Fibroblast of skin of right quadriceps (primary cell): ENCODE measurements at regions not wholly inside any gene's neighbourhood (a gene's known extent, or its start where the extent isn't known, plus 50 kb on each side); places are given as distances from the start of the nearest gene placed in this dataset.
A peak's percentile ranks its signal among the peaks of the same experiment; 100 is the strongest.

Source experiments
- DNase-seq: peaks from one replicate; pipeline ENCODE4 v3.0.0-alpha.2; 2013

- peak; percentile 43 for DNase-seq
These were observed 173.7 kb downstream of the CMPK2 start for GRCh38 chr2:6692056-6692455.

- DNase-seq: no peak
These were observed 172.9 kb downstream of the CMPK2 start for GRCh38 chr2:6692819-6693218.

DNA sequence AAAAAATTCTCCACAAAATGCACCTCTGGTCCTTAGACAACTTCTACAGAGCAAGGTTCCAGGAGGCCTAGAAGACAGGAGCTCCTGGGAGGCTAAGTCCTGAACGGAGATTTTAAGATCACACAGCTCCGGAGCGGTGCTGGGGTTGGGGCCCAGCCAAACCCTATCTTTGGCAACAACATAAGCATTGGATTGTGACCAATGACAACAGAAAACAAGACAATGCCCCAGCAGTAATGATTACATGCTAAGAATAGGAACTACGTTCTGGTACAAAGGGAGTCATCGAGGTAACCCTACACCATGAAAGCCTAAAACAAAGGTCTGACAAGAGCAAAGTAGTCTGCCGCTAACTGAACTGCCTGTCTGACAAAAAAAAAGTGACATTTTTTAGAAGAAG lies 171.2 kb downstream of the CMPK2 start:
- no peak for DNase-seq

DNA sequence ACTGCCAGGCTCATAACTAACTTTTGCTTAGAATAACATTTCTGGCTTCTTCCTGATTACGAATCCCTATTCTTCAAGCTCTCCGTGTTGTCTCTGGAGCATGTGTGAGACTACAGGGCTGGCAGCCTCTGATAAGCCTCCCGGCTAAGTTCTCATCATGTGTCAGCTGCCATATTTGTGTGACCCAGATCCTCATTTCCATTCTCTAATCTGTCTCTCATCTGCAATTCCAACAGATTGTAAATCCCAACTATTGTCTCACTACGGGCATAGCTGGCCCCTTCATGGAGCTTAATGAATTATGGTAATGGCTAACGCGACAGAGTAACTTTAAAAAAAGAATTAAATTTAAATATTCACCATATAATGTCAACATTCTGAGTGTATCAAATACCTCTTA lies 165.4 kb downstream of the CMPK2 start:
- no peak for DNase-seq

- DNase-seq: no peak
These were observed 161.6 kb downstream of the CMPK2 start for GRCh38 chr2:6704077-6704476.

DNA sequence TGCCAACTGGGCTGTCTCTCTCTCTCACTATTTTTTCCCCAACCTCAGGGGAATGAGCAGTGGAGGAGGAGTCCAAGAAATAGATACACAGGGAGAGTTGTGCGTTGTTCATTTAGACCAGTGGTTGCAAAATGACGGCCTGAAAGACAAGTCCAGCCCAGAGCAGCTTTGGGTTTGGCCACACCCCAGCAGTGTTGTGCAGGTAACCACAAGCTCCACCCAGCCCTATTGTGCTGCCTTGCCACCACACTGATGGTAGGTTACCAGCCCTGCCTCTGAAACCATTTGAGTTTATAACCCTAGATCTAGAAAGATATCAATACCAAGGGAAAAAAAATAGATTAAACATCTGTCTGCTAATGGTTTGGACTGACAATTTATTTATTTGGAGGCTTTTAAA lies 144.3 kb downstream of the CMPK2 start:
- DNase-seq: no peak

GRCh38 chr2:6722574-6722973 lies 143.1 kb downstream of the CMPK2 start:
- DNase-seq: no peak

- DNase-seq: peak; percentile 53
These were observed 141.7 kb downstream of the CMPK2 start for GRCh38 chr2:6723865-6724604.

GRCh38 chr2:6724605-6725140 lies 141.0 kb downstream of the CMPK2 start:
- DNase-seq: peak; percentile 46

- DNase-seq: no peak
These were observed 137.6 kb downstream of the CMPK2 start for GRCh38 chr2:6728156-6728555.

DNA sequence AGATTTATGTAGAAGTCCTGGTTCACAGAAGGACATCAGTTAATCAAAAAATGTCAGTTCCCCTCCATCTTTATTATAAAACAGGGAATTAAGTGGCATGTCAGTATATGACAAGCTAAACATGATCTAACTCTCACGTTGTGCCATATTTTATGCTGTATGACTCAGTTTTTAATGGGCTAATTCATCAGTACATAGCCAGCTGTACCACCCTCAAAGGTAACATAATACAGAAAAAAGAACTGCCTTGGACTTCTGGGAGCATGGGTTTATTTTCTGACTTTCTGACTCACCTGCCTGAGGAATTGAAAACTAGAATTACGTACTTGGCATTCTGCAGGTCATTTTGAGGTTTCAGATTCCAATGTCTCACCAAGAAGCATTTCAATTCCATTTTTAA lies 135.7 kb downstream of the CMPK2 start:
- DNase-seq: no peak

- no peak for DNase-seq
These were observed 134.8 kb downstream of the CMPK2 start for GRCh38 chr2:6730649-6731532.

DNA sequence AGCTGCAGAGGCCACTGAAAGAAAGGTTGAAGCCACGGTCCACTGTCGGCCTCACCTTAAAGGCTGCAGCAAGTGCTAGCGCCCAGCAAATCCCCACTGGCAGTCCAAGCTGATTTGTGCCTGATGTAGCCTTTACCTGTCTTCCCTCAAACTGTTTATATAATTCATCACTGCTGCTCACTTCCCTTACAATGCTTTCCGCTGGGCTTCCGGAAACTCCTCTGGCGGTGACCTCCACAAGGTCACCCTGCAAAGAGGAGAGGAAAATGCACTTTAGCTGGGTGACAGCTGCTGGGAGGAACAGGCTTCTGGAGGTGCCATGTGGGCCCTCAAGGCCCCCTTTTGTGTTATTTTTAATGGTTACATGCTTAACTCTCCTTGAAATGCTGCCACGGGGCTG lies 126.2 kb downstream of the CMPK2 start:
- no peak for DNase-seq

DNA sequence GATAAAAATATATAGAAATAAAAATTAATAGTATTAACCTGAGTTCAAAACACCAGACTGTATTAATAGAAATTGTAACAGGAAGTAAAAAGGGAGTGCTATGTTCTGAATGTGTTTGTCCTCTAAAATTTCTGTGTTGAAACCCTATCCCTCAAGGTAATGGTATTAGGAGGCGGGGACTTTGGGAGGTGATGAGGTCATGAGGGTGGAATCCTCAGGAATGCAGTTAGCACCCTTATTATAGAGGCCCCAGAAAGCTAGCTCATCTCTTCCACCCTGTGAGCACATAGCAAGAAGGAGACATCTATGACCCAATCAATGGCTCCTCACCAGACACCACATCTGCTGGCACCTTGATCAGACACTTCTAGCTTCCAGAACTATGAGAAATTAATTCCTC lies 124.5 kb downstream of the CMPK2 start:
- peak; percentile 4 for DNase-seq

DNA sequence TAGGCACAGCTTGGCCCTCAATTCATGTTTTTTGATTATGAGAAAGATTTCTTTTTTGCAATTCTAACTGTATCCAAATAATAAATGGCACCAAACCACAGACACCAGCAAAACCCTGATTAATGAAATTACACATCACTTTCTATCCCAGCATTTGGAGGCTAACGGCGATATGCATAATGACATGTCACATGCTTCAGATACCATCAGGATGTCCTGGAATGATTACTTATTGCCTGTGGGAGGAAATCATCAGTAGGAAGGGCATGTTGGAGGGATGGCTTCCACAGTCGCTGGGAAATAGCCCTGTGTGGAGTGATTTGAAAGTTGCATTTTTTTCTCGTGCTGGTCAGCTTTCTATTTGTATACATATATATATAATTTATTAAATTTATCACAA lies 121.7 kb downstream of the CMPK2 start:
- no peak for DNase-seq

DNA sequence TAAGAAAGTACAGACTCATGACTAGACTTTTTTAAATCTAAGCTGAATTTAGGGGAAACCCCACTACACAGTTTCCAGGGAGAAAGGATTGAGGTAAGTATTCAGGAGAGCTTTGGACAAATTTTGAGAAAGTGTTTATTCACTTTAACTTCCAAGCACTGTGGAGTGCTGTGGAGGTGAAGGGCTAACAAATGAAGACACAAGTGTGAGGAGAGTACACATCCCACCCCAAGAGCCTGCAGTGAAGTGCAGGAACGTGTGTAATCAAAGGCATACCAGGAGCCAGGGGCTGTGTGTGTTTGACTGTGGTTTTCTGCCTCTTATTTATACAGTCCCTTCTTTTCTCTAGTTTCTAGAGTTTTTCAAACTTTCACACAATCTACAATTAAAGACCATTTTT lies 118.3 kb downstream of the CMPK2 start:
- no peak for DNase-seq

GRCh38 chr2:6748406-6749067 lies 117.2 kb downstream of the CMPK2 start:
- DNase-seq: no peak

GRCh38 chr2:6749962-6750361 lies 115.7 kb downstream of the CMPK2 start:
- DNase-seq: peak; percentile 60

DNA sequence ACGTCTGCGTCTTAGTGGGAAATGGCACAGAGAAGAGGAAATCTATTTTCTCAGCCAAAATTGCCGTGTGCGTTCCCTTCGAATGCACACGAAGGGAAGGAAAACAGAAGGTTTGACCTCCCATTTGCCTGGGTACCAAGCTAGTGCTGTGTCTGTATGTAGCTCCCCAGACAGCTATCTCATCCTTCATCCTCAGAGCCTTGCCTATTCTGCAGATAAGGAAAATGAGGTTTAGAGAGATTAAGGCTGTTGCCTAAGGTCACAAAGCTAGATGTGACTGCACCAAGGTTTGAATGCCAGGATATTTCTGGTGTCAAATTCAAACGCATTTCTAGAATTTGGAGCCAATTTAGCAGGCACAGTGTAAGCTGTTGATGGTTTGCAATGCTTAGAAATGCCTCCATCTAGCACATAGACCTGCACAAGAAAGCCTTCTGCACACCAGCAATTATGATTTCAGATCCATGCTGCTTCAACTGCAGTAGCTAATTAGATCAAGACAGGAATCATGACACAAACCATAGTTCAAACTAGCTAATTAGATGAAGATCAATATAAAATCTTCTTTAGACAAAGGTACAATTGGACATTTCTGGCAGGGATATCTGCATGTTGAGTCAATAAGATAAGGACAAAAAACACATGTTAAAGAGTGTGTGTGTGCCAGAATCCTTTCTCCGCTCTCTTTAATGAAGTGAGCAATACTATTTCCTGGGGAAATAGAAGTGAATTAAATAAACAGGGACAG lies 115.1 kb downstream of the CMPK2 start:
- DNase-seq: peak; percentile 27

DNA sequence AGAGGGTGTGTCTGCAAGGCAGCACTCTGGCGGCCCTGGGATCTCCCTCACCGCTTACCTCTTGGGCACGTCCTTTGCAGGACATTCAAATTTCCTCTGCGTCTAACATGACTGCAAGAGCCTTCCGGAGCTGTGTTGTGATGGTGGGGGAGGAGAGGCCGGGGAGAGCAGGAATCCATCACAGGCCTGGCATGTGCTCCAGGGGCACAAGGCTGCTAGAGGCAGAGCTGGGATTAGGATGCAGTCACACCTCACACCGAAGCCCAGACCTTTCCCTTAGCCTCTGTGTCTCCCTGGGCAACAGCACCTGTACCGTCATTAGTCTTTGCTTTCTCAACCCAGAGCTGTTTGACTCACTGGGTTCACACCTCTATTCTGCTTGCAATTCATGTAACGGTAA lies 111.3 kb downstream of the CMPK2 start:
- no peak for DNase-seq

- no peak for DNase-seq
These were observed 110.3 kb downstream of the CMPK2 start for GRCh38 chr2:6755456-6755855.

DNA sequence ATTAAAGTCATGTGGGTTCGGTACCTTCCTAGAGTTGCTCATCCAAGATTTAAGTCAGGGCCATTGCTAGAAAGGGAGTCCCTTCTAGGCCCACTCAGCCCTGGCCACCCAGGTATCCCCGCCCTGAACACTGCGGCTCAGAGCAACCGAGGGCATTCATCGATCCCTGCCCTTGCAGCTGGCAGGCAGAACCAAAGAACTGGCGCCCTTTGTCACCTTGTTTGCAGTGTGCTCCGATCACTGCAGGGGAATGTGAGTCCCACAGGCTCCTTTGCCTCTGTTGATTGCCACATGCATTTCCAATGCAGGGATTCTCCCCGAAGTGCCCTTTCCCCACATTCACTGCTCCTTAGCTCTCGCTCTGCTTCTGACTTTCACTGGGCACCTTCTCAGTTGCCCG lies 108.5 kb downstream of the CMPK2 start:
- no peak for DNase-seq

GRCh38 chr2:6759689-6760088 lies 106.0 kb downstream of the CMPK2 start:
- DNase-seq: no peak
